T-helper 2 cell treated with Interferon-gamma antibody and Interleukin-4, amounts not matched to agents 5 μg/mL and 100 μg/mL, for 36 hours (primary cell): ENCODE measurements at regions not wholly inside any gene's neighbourhood (a gene's known extent, or its start where the extent isn't known, plus 50 kb on each side); places are given as distances from the start of the nearest gene placed in this dataset.

Experiments
- DNase-seq: peaks from one replicate; pipeline ENCODE4 v3.0.0; 2021; ENCODE audit warnings: low spot score
- H3K27ac Mint-ChIP-seq: one replicate; pipeline ENCODE4 v1.8.0; 2021; ENCODE audit warnings: mild to moderate bottlenecking, mixed read lengths
- H3K27me3 Mint-ChIP-seq: one replicate; pipeline ENCODE4 v1.8.0; 2021; ENCODE audit warnings: low read depth, mixed read lengths
- H3K36me3 Mint-ChIP-seq: one replicate; pipeline ENCODE4 v1.8.0; 2021; ENCODE audit warnings: low read depth, mixed read lengths
- H3K4me1 Mint-ChIP-seq: one replicate; pipeline ENCODE4 v1.8.0; 2021; ENCODE audit warnings: low read depth, mixed read lengths
- H3K4me3 Mint-ChIP-seq: one replicate; pipeline ENCODE4 v1.8.0; 2022; ENCODE audit warnings: mild to moderate bottlenecking, moderate library complexity, mixed read lengths
- H3K9me3 Mint-ChIP-seq: one replicate; pipeline ENCODE4 v1.8.0; 2021; ENCODE audit warnings: mixed read lengths

GRCh38 chr14:38527502-38527878 is 271.6 kb upstream of the CLEC14A start:
- H3K27ac Mint-ChIP-seq: no peak overlapping the region
- peaks cover 7% of the 10 kb centered on the region for H3K9me3 Mint-ChIP-seq
- no peaks in the 10 kb centered on the region for H3K36me3 Mint-ChIP-seq
- DNase-seq: no peak
- H3K4me3 Mint-ChIP-seq: no peak overlapping the region
- H3K4me1 Mint-ChIP-seq: no peaks in the 10 kb centered on the region
- no peaks in the 10 kb centered on the region for H3K27me3 Mint-ChIP-seq

DNA sequence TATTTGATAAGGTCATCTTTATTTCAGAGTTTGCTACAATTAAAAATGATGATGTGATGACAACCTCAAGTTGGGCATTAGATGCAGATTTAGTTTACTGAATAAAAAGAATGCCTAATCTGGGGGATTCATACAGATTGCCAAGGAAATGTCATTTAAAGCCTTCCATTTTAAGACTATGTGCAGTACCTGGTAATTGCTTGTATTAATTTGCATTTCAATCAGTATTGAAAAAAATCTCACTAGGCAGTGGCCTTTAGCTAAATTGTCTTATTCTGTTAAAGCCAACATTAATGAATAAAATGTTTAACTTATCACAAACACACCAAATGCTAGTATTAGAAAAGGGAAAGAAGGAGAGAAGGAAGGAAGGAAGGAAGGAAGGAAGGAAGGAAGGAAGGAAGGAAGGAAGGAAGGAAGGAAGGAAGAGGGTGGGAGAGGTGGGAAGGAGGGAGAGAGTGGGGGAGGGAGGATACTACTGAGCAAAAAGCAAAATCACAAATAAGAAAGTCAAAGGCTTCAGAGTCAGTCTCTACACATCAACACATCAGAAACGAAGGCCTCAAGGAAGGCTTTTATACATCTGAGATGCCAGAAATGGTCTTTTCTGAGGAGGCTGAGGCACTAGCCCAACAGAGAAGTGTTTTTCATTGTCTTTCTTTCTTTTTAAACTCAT is 271.1 kb upstream of the CLEC14A start:
- no peaks in the 10 kb centered on the region for H3K36me3 Mint-ChIP-seq
- H3K27ac Mint-ChIP-seq: no peak overlapping the region
- peaks cover 7% of the 10 kb centered on the region for H3K9me3 Mint-ChIP-seq
- DNase-seq: no peak
- H3K27me3 Mint-ChIP-seq: no peaks in the 10 kb centered on the region
- H3K4me1 Mint-ChIP-seq: no peaks in the 10 kb centered on the region
- H3K4me3 Mint-ChIP-seq: no peak overlapping the region

- Mint-ChIP-seq H3K9me3 (no peaks in the 10 kb centered on the region), H3K4me1 (no peaks in the 10 kb centered on the region), H3K36me3 (no peaks in the 10 kb centered on the region), H3K27ac (no peak overlapping the region), H3K27me3 (no peaks in the 10 kb centered on the region), H3K4me3 (no peak overlapping the region)
- DNase-seq: no peak
Measured at GRCh38 chr14:38524636-38525509, 269.0 kb upstream of the CLEC14A start.

GRCh38 chr14:38522724-38523123 is 266.8 kb upstream of the CLEC14A start:
- Mint-ChIP-seq H3K9me3 (no peaks in the 10 kb centered on the region), H3K36me3 (no peaks in the 10 kb centered on the region), H3K4me3 (no peak overlapping the region), H3K27me3 (no peaks in the 10 kb centered on the region), H3K4me1 (no peaks in the 10 kb centered on the region), H3K27ac (no peak overlapping the region)
- no peak for DNase-seq

- H3K9me3 Mint-ChIP-seq: no peaks in the 10 kb centered on the region
- no peaks in the 10 kb centered on the region for H3K4me1 Mint-ChIP-seq
- no peak for DNase-seq
- no peaks in the 10 kb centered on the region for H3K36me3 Mint-ChIP-seq
- H3K27me3 Mint-ChIP-seq: no peaks in the 10 kb centered on the region
- no peak overlapping the region for H3K4me3 Mint-ChIP-seq
- no peak overlapping the region for H3K27ac Mint-ChIP-seq
Measured at GRCh38 chr14:38521591-38521990, 265.7 kb upstream of the CLEC14A start.

GRCh38 chr14:38517426-38517825 is 261.5 kb upstream of the CLEC14A start:
- Mint-ChIP-seq H3K4me1 (no peaks in the 10 kb centered on the region), H3K4me3 (no peak overlapping the region), H3K9me3 (no peaks in the 10 kb centered on the region), H3K27me3 (no peaks in the 10 kb centered on the region), H3K36me3 (no peaks in the 10 kb centered on the region), H3K27ac (no peak overlapping the region)
- DNase-seq: no peak

DNA sequence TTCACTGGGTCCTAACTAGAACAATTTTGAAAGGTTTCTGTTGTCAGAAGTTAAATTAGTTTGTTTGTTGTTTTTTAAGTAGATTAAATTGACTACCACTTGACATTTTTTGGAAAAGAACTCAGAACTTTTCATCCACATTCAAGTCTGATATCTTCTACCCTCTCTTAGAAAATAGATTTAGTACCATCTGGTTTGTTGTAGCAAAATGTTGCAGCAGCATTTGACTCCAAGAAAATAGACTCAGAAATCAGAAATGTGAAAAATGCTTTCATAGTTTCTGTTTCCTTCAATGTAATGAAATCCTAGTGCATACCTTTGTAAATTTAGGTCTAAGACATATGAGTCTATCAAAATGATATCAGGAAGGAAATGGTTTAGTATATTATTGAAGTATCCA is 256.3 kb upstream of the CLEC14A start:
- H3K9me3 Mint-ChIP-seq: no peaks in the 10 kb centered on the region

DNA sequence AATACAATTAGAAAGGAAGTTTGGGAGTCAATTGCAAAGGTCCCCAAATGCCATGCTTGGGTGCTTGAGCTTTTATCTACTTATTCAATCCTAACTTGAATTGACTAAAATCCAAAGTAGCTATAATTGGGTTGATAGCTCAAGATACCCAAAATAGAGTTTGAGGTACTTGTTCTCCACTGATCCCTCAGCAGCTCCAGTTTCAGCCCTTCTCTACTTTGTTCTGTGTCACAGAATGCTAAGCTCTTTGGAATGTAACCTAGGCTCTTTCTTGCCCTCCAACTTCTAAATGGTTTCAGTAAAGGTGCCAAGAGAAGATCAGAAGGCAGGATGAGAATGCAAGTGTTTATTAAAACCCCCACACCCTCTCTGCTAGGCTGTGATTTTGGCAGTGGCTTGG is 251.4 kb upstream of the CLEC14A start:
- H3K4me1 Mint-ChIP-seq: no peaks in the 10 kb centered on the region
- DNase-seq: no peak
- no peaks in the 10 kb centered on the region for H3K27me3 Mint-ChIP-seq
- no peak overlapping the region for H3K27ac Mint-ChIP-seq
- H3K9me3 Mint-ChIP-seq: no peaks in the 10 kb centered on the region
- H3K36me3 Mint-ChIP-seq: no peaks in the 10 kb centered on the region
- no peak overlapping the region for H3K4me3 Mint-ChIP-seq

More for the DNA sequence above, 256.3 kb upstream of the CLEC14A start:
- Mint-ChIP-seq H3K4me3 (no peak overlapping the region), H3K36me3 (no peaks in the 10 kb centered on the region), H3K27ac (no peak overlapping the region), H3K27me3 (no peaks in the 10 kb centered on the region), H3K4me1 (no peaks in the 10 kb centered on the region)
- DNase-seq: no peak

DNA sequence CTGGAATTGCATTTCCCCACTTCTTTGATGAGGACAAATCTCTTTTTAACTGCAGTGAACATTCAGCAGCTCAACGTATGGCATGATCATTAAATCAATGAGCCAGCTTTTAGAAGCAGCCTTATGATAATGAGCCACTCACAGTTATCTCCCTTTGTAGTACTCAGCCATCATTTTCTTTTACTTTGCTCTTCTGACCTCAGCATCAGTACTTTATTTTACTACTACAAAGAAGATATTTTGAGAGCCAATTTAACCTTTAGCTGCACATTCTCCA is 250.0 kb upstream of the CLEC14A start:
- Mint-ChIP-seq H3K4me1 (no peaks in the 10 kb centered on the region), H3K4me3 (no peak overlapping the region), H3K36me3 (no peaks in the 10 kb centered on the region), H3K27ac (no peak overlapping the region), H3K27me3 (no peaks in the 10 kb centered on the region), H3K9me3 (no peaks in the 10 kb centered on the region)
- no peak for DNase-seq

DNA sequence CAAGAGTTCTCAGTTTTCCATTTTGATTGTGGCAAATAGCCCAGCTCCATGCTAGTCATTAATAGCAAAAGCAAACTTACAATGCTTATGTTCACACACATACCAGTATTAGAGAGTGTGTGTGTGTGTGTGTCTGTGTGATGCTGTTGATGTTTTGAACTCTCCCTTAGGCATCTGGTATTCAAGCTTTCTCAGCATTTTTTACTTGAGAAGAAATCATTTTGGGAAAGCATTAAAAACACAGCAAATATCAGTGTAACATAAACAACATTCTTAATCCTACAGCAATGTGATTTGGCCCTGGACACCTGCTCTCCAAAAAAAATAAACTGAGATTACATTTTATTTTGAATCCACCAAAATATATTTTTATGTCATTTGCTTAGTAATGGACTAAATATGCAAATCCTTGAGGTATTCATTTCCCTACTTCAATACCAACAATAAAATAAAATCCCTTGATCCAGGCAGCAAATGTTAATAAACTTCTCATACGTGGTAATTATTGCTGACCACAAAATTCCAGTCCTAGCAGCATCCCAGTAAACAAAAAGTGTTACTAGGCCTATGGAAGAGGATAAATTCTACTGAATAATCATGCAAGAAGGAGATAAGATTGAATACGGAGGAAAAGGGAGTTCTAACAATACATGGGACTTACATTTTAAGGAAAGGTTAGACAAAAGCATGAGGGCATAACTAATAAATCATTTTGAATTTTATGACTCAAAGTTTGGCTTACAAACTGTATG is 249.5 kb upstream of the CLEC14A start:
- H3K9me3 Mint-ChIP-seq: no peaks in the 10 kb centered on the region
- no peaks in the 10 kb centered on the region for H3K4me1 Mint-ChIP-seq
- H3K27ac Mint-ChIP-seq: no peak overlapping the region
- no peaks in the 10 kb centered on the region for H3K36me3 Mint-ChIP-seq
- H3K27me3 Mint-ChIP-seq: no peaks in the 10 kb centered on the region
- no peak overlapping the region for H3K4me3 Mint-ChIP-seq
- DNase-seq: no peak

DNA sequence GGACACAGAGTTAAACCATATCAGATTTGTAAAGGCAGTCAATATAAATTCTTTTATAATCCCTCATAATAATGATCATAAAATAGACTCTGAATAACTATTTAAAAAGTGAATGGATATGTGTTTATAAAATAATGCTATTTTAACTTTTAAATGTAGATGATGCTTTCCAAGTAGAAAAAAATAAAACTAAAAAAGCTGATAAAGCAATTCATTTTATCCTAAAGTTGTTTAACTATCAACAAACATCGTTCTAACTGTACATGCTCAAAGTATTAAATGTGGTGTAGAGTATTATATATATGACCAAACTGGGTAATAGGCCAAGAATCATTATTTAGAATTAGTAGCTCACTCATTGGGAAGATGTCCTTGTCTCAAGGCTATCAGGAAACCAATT is 248.3 kb upstream of the CLEC14A start:
- Mint-ChIP-seq H3K27me3 (no peaks in the 10 kb centered on the region), H3K9me3 (peaks cover 4% of the 10 kb centered on the region), H3K36me3 (no peaks in the 10 kb centered on the region), H3K27ac (no peak overlapping the region), H3K4me3 (no peak overlapping the region), H3K4me1 (no peaks in the 10 kb centered on the region)
- no peak for DNase-seq

DNA sequence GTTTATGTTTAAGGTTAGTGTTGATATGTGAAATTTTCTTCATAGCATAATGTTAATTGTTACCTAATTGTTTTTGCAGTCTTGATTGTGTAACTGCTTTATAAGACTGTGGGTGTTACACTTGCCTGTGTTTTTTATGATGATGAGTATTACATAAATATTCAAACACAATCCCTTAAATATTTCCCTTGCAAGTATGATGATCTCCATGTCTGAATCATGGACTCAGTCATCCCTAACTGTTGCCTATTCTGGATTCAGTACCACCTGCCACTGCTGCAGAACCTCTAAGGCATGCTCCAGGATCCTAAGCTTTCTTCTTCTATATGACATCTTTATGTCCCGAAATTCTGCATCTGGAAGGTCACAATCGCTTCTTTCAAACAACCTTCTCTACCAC is 246.3 kb upstream of the CLEC14A start:
- Mint-ChIP-seq H3K36me3 (no peaks in the 10 kb centered on the region), H3K4me3 (no peak overlapping the region), H3K4me1 (no peaks in the 10 kb centered on the region), H3K27ac (no peak overlapping the region), H3K27me3 (no peaks in the 10 kb centered on the region), H3K9me3 (peaks cover 10% of the 10 kb centered on the region)
- no peak for DNase-seq

- Mint-ChIP-seq H3K27me3 (no peaks in the 10 kb centered on the region), H3K4me1 (no peaks in the 10 kb centered on the region), H3K9me3 (peaks cover 16% of the 10 kb centered on the region), H3K4me3 (no peak overlapping the region), H3K36me3 (no peaks in the 10 kb centered on the region), H3K27ac (no peak overlapping the region)
- DNase-seq: no peak
Measured at GRCh38 chr14:38500125-38500524, 244.2 kb upstream of the CLEC14A start.

GRCh38 chr14:38496092-38496491 is 240.2 kb upstream of the CLEC14A start:
- H3K27ac Mint-ChIP-seq: no peak overlapping the region
- no peaks in the 10 kb centered on the region for H3K27me3 Mint-ChIP-seq
- H3K9me3 Mint-ChIP-seq: peaks cover 23% of the 10 kb centered on the region
- no peak for DNase-seq
- no peaks in the 10 kb centered on the region for H3K4me1 Mint-ChIP-seq
- no peaks in the 10 kb centered on the region for H3K36me3 Mint-ChIP-seq
- no peak overlapping the region for H3K4me3 Mint-ChIP-seq
